ENCODE measurements at regions not wholly inside any gene's neighbourhood (a gene's known extent, or its start where the extent isn't known, plus 50 kb on each side); places are given as distances from the start of the nearest gene placed in this dataset.

- Histone ChIP-seq H3K9me3 (no peaks in the 10 kb centered on the region), H3K4me1 (peaks cover 66 to 81% (median 74%) of the 10 kb centered on the region in 4 donors), H3K27ac (peak overlapping the region; percentile 69 to 87 (median 81)), H3K4me3 (no peak overlapping the region), H3K36me3 (no peaks in the 10 kb centered on the region), H3K27me3 (no peaks in the 10 kb centered on the region)
- DNase-seq = no peak
- in situ Hi-C loops (cut with MboI; ENCODE audit: low pct_ligation_motif_present in 1 of 4, low pct_unique_long_range_greater_than_20kb in 1 of 4, low sequenced_read_pairs in 3 of 4) = no loop called here
- WGBS, 2 donors (ENCODE audit: low coverage in 1 of 2) = 61 to 73% methylated on average over 3 to 6 of the region's 6 CpGs
- TF ChIP-seq, protein P1, sequence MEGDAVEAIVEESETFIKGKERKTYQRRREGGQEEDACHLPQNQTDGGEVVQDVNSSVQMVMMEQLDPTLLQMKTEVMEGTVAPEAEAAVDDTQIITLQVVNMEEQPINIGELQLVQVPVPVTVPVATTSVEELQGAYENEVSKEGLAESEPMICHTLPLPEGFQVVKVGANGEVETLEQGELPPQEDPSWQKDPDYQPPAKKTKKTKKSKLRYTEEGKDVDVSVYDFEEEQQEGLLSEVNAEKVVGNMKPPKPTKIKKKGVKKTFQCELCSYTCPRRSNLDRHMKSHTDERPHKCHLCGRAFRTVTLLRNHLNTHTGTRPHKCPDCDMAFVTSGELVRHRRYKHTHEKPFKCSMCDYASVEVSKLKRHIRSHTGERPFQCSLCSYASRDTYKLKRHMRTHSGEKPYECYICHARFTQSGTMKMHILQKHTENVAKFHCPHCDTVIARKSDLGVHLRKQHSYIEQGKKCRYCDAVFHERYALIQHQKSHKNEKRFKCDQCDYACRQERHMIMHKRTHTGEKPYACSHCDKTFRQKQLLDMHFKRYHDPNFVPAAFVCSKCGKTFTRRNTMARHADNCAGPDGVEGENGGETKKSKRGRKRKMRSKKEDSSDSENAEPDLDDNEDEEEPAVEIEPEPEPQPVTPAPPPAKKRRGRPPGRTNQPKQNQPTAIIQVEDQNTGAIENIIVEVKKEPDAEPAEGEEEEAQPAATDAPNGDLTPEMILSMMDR (IDR thresholded peaks at IDR 0.05) = no peak
- no peak for TF ChIP-seq POLR2A (IDR thresholded peaks at IDR 0.05)
- TF ChIP-seq EP300 (IDR thresholded peaks at IDR 0.05; ENCODE audit: low read depth) = no peak
- TF ChIP-seq POLR2AphosphoS5 (IDR thresholded peaks at IDR 0.05) = no peak
- intact Hi-C loops (cut with DNase I; ENCODE audit: low total_unique reads) = no loop called here
Observed at GRCh38 chr17:77473615-77474226, 333.0 kb downstream of the SEC14L1 start.

- Histone ChIP-seq H3K36me3 (no peaks in the 10 kb centered on the region), H3K27me3 (no peaks in the 10 kb centered on the region), H3K4me1 (peaks cover 70 to 89% (median 80%) of the 10 kb centered on the region in 4 donors), H3K9me3 (no peaks in the 10 kb centered on the region), H3K27ac (peak overlapping the region; percentile 69 to 87 (median 81)), H3K4me3 (no peak overlapping the region)
- intact Hi-C loops (cut with DNase I; ENCODE audit: low total_unique reads) (no loop called here), in situ Hi-C loops (cut with MboI; ENCODE audit: low pct_ligation_motif_present in 1 of 4, low pct_unique_long_range_greater_than_20kb in 1 of 4, low sequenced_read_pairs in 3 of 4) (no loop called here)
- no peak for TF ChIP-seq POLR2A (IDR thresholded peaks at IDR 0.05)
- no peak for TF ChIP-seq EP300 (IDR thresholded peaks at IDR 0.05; ENCODE audit: low read depth)
- TF ChIP-seq POLR2AphosphoS5 (IDR thresholded peaks at IDR 0.05) = no peak
- TF ChIP-seq, protein P1 (IDR thresholded peaks at IDR 0.05) = no peak
- 60 to 69% methylated on average over 1 to 12 of the region's 12 CpGs for WGBS, 2 donors (ENCODE audit: low coverage in 1 of 2)
- DNase-seq = no peak
Observed at GRCh38 chr17:77474292-77474988, 333.7 kb downstream of the SEC14L1 start.

DNA sequence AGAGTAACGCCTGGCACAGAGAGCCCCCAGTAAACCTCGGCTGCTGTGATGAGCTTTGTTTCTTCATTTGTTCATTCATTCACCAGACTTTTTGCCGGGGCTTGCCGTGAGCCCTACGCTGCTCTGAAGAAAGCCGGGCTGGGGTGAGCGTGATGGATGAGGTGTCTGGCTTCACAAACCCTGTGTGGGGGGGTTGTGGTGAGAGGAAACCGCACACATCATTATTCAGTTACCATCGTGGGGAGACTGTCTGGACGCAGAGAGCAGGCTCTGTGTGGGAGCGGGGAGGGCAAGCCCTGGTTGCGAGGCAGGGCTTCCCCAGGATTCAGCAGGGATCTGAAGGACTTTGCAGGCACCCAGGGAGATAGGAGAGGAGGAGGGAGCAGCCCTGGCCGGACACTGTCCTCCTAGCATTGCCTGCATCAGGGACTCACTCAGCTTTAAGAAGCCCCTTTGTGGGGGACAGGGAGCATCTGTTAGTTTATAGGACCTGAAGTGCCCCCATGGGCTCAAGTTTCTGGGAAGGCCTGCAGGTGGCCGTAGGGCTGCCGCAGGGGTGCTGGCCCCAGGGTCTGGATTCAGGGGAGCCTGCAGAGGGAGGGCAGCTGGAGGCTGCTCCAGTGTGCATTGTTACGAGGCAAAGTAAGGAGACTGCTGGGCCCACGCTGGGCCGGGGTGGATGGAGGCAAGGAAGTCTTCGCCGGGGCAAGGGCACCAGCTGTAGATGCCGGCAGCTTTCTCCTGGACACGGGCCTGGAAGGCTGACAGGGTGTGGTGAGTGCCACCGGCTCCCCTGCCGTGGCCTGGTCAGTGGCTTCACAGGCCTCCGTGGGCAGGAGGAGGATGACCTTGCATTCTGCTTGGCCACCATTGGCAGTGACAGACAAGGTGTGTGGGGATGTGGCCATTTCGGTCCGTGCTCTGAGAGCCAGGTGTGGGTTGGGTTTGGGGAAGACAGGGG lies 334.5 kb downstream of the SEC14L1 start:
- in situ Hi-C loops (cut with MboI; ENCODE audit: low pct_ligation_motif_present in 1 of 4, low pct_unique_long_range_greater_than_20kb in 1 of 4, low sequenced_read_pairs in 3 of 4) (loop anchor here in 1 of 4 donors (25.0 kb wide), 1 partner anchor 138 kb away; no protein-coding TSS in a partner anchor), intact Hi-C loops (cut with DNase I; ENCODE audit: low total_unique reads) (loop anchor here (5.0 kb wide), 2 partner anchors 103 to 153 kb away; no protein-coding TSS in a partner anchor)
- no peaks in the 10 kb centered on the region for H3K9me3 ChIP-seq
- TF ChIP-seq POLR2A (IDR thresholded peaks at IDR 0.05) = no peak
- no peak for TF ChIP-seq POLR2AphosphoS5 (IDR thresholded peaks at IDR 0.05)
- TF ChIP-seq, protein P1 (IDR thresholded peaks at IDR 0.05) = no peak
- TF ChIP-seq EP300 (IDR thresholded peaks at IDR 0.05; ENCODE audit: low read depth) = no peak
- peak overlapping the region; percentile 69 to 87 (median 81) for H3K27ac ChIP-seq
- 62 to 81% methylated on average over 3 to 27 of the region's 27 CpGs for WGBS, 2 donors (ENCODE audit: low coverage in 1 of 2)
- no peaks in the 10 kb centered on the region for H3K36me3 ChIP-seq
- no peaks in the 10 kb centered on the region for H3K27me3 ChIP-seq
- H3K4me3 ChIP-seq = no peak overlapping the region
- peaks cover 77 to 97% (median 87%) of the 10 kb centered on the region in 4 donors for H3K4me1 ChIP-seq
- no peak for DNase-seq

All from transverse colon (tissue), 4 donors.